ENCODE measurements at regions not wholly inside any gene's neighbourhood (a gene's known extent, or its start where the extent isn't known, plus 50 kb on each side); places are given as distances from the start of the nearest gene placed in this dataset.

GRCh38 chr13:86559901-86560300 lies 760.7 kb upstream of the SLITRK6 start:
- no peak for DNase-seq (ENCODE audit: extremely low spot score)
- POLR2A ChIA-PET = no interaction called here
- no peak for TF ChIP-seq CTCF (IDR thresholded peaks at IDR 0.05; ENCODE audit: control extremely low read depth, extremely low read depth, low read depth, missing control alignments)
- CTCF ChIA-PET = no interaction called here

GRCh38 chr13:86562866-86563265 lies 763.6 kb upstream of the SLITRK6 start:
- no peak for DNase-seq (ENCODE audit: extremely low spot score)
- no peak for TF ChIP-seq CTCF (IDR thresholded peaks at IDR 0.05; ENCODE audit: control extremely low read depth, extremely low read depth, low read depth, missing control alignments)
- ChIA-PET CTCF (no interaction called here), POLR2A (no interaction called here)

- no peak for DNase-seq (ENCODE audit: extremely low spot score)
- ChIA-PET POLR2A (no interaction called here), CTCF (no interaction called here)
- no peak for TF ChIP-seq CTCF (IDR thresholded peaks at IDR 0.05; ENCODE audit: control extremely low read depth, extremely low read depth, low read depth, missing control alignments)
Measured at GRCh38 chr13:86563308-86563707, 764.1 kb upstream of the SLITRK6 start.

GRCh38 chr13:86567119-86567518 lies 767.9 kb upstream of the SLITRK6 start:
- ChIA-PET CTCF (interaction anchor here (1.1 to 1.3 kb wide), 2 partner anchors 8 to 12 kb away, joined by 3 to 4 read pairs; no protein-coding TSS in a partner anchor), POLR2A (no interaction called here)
- TF ChIP-seq CTCF (IDR thresholded peaks at IDR 0.05; ENCODE audit: control extremely low read depth, extremely low read depth, low read depth, missing control alignments) = peak; percentile 22
- no peak for DNase-seq (ENCODE audit: extremely low spot score)

- POLR2A ChIA-PET = no interaction called here
- DNase-seq (ENCODE audit: extremely low spot score) = no peak
- CTCF ChIA-PET = interaction anchor here (0.8 kb wide), 1 partner anchor 18 kb away, joined by 3 read pairs; no protein-coding TSS in a partner anchor
- no peak for TF ChIP-seq CTCF (IDR thresholded peaks at IDR 0.05; ENCODE audit: control extremely low read depth, extremely low read depth, low read depth, missing control alignments)
Measured at GRCh38 chr13:86569119-86569518, 769.9 kb upstream of the SLITRK6 start.

GRCh38 chr13:86569974-86570373 lies 770.8 kb upstream of the SLITRK6 start:
- POLR2A ChIA-PET = no interaction called here
- CTCF ChIA-PET = no interaction called here
- no peak for TF ChIP-seq CTCF (IDR thresholded peaks at IDR 0.05; ENCODE audit: control extremely low read depth, extremely low read depth, low read depth, missing control alignments)
- no peak for DNase-seq (ENCODE audit: extremely low spot score)

- ChIA-PET POLR2A (no interaction called here), CTCF (interaction anchor here (1.2 kb wide), 1 partner anchor 17 kb away, joined by 3 read pairs; no protein-coding TSS in a partner anchor)
- DNase-seq (ENCODE audit: extremely low spot score) = no peak
- TF ChIP-seq CTCF (IDR thresholded peaks at IDR 0.05; ENCODE audit: control extremely low read depth, extremely low read depth, low read depth, missing control alignments) = no peak
Measured at GRCh38 chr13:86572115-86572514, 772.9 kb upstream of the SLITRK6 start.
